LNCaP clone FGC (cell line): ENCODE measurements at regions not wholly inside any gene's neighbourhood (a gene's known extent, or its start where the extent isn't known, plus 50 kb on each side); places are given as distances from the start of the nearest gene placed in this dataset.

Experiments used
- DNase-seq: peaks from one replicate; pipeline ENCODE4 v3.0.0-alpha.2; 2011; ENCODE audit warnings: low read depth
- H3K4me3 ChIP-seq: 2 replicates; pipeline ENCODE4 v1.5.1; 2011; ENCODE audit warnings: mild to moderate bottlenecking, low read depth, low read length, control low read depth
- TF ChIP-seq, protein P1 (sequence below): IDR thresholded peaks from 2 replicates; pipeline ENCODE4 v1.5.1; 2012; ENCODE audit warnings: mild to moderate bottlenecking; ENCODE audit not compliant: control insufficient read depth, insufficient read depth; ENCODE audit errors: extremely low read depth

DNA sequence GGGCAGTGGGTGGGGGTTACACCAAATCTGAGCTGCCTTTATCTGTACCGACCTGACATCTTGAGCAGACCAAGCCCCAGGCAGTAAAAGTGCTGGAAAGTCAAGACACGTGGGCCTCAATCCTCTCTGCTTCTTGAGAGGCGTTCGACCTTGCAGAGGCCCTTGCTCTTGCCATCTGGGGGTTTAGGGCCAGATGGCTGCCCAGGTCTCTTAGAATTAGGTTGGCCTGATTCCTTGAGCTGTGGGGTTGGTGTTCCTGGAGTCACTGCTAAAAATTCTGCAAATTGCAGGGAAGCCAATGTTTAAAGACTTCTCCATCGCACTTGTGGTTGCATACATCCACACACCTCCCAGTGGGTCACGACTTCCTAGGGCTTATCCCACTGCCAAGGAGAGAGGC, 238.2 kb upstream of the ASIC2 start:
- TF ChIP-seq, protein P1, sequence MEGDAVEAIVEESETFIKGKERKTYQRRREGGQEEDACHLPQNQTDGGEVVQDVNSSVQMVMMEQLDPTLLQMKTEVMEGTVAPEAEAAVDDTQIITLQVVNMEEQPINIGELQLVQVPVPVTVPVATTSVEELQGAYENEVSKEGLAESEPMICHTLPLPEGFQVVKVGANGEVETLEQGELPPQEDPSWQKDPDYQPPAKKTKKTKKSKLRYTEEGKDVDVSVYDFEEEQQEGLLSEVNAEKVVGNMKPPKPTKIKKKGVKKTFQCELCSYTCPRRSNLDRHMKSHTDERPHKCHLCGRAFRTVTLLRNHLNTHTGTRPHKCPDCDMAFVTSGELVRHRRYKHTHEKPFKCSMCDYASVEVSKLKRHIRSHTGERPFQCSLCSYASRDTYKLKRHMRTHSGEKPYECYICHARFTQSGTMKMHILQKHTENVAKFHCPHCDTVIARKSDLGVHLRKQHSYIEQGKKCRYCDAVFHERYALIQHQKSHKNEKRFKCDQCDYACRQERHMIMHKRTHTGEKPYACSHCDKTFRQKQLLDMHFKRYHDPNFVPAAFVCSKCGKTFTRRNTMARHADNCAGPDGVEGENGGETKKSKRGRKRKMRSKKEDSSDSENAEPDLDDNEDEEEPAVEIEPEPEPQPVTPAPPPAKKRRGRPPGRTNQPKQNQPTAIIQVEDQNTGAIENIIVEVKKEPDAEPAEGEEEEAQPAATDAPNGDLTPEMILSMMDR, result no peak
- no peak overlapping the region for H3K4me3 ChIP-seq
- no peak for DNase-seq

DNA sequence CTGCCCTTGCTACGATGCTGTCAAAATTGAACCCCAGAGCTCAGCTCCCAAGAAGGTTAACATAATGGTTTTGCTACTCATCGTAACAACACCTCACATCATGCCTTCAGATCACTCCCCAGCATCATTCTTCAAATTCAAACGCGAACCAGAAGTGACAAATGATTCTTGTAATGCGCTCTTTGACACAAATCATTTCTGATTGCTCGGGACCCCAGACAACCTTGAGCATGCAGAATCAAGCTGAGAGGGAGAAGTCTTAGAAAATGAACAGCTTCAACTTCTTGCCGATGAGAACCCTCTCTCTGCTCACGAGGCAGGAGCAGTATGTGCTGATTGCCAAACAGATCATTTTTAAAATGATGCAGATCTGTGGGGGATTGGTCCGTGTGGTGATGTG, 241.0 kb upstream of the ASIC2 start:
- H3K4me3 ChIP-seq, result no peak overlapping the region
- DNase-seq, result no peak
- TF ChIP-seq, protein P1, result no peak

DNA sequence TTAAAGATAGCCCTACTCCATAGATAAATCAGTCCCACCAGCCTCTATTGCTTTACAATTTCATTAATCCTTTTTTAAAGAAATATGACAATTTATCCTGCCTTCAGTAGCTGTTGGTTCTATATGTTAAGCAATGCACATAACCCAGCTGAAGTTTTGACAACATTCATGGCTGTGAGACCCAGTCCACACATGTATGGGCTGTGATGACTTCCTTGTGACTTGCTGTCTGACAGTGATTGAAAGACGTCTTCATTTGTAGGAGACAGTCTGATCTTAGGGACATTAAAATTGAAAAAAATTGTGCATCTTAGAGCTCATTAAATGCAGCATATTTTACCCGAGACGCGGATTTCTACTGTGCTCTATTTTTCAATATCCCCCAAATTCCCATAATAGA, 252.0 kb upstream of the ASIC2 start:
- no peak overlapping the region for H3K4me3 ChIP-seq
- TF ChIP-seq, protein P1, result no peak
- DNase-seq, result no peak

DNA sequence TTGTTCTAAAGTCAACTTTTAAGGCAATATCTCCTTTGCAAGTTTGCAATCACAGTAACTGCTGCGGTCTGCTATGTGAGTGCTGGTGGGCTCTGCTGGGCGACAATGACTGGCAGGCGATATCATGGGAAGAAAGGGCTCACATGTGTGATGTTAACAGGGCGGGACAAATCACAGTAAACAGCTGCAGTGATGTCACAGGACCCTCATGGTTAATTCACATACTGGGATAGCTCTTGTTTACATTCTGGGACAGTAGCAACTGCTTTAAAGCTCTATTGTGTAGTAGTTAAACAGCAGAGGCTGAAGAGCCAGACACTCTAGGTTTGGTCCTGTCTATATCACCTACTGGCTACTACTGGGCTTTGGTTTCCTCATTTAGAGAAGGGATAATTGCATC, 257.2 kb upstream of the ASIC2 start:
- no peak overlapping the region for H3K4me3 ChIP-seq
- no peak for DNase-seq
- TF ChIP-seq, protein P1, result no peak

DNA sequence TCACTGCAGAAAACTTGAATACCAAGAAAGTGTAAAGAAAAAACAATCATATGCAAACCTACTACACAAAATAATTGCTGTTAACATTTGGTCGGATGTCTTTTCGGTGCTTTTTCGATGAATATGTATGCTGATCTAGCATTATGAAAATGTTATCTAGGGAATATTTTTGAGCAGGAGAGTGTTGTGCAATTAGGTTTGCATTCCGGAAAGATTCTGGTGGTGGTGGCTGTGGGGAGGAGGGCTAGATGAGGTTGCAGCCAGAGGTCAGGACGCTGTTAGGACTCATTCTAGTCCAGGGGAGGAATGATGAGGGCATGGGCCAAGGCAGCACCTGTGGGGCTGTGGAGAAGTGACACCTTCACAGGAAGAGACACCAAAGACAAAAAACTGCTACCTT, 258.0 kb upstream of the ASIC2 start:
- H3K4me3 ChIP-seq, result no peak overlapping the region
- TF ChIP-seq, protein P1, result no peak
- no peak for DNase-seq

DNA sequence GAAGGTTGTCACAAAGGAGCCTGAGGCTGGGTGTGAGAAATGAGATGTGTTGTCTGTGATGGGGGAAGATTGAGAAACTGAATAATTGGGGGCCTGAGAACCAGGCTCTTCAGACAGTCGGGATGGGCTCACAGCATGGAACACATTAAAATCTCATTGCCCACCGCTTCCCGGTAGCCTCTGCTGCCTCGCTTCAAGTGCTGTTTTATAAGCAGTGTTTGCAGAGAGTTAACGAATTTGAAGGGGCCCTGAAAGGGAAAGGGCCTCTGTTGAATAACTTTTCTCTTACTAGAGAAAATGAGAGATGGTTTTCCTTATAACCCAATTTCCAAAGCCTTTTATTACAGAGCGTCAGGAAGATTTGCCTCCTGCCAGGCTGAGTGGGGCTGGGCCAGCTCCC, 258.8 kb upstream of the ASIC2 start:
- DNase-seq, result no peak
- no peak overlapping the region for H3K4me3 ChIP-seq
- TF ChIP-seq, protein P1, result no peak

DNA sequence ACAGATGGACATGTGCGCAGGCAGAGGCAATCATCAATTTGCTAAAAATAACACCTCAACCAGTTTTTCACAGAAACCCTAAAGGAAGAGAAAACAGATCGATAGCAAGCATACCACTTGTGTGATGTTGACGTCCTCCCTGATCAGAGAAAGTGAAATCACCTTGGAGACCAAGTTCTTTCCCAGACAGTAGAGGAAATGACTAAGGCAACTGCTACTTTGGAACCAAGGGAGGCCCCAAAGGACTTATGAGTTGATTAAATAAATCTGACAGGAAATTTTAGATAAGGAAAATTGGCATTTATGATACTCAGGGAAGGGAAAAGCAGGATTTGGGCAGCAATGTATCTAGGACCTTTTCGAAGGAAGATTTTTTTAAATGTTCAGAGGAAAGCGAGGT, 267.1 kb upstream of the ASIC2 start:
- H3K4me3 ChIP-seq, result no peak overlapping the region
- no peak for DNase-seq
- TF ChIP-seq, protein P1, result no peak
